ENCODE measurements at regions not wholly inside any gene's neighbourhood (a gene's known extent, or its start where the extent isn't known, plus 50 kb on each side); places are given as distances from the start of the nearest gene placed in this dataset.

DNA sequence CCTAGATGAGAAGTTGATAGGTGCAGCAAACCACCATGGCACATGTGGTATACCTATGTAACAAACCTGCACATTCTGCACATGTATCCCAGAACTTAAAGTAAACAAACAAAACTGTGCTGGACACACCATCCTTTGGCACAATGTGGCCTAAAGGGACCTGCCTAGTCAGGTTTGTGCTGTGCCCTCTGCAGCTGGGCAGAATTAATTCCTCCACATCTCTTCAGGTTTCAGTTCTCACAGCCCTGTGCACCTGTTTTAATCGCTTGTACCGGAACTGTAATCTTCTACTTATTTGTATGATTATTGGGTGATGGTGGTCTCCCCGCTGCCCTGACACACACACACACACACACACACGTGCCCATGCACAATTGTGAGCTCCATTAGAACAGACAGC, 252.7 kb downstream of the ACTR3B start:
- Histone ChIP-seq H3K9me3 (ENCODE audit: control insufficient read depth in 4 of 4, low read length in 3 of 4) (no peaks in the 10 kb centered on the region), H3K36me3 (ENCODE audit: control insufficient read depth in 4 of 4, insufficient read depth in 3 of 4, low read depth in 1 of 4, low read length in 3 of 4) (no peaks in the 10 kb centered on the region), H3K27me3 (ENCODE audit: control insufficient read depth in 4 of 4, insufficient read depth in 4 of 4, low read length in 3 of 4) (no peaks in the 10 kb centered on the region), H3K9ac (ENCODE audit: low read depth in 1 of 2, low read length in 2 of 2) (no peak overlapping the region), H3K4me3 (ENCODE audit: low read depth in 1 of 3, low read length in 3 of 3) (no peak overlapping the region), H3K4me1 (ENCODE audit: control insufficient read depth in 4 of 4, insufficient read depth in 4 of 4, low read length in 3 of 4) (no peaks in the 10 kb centered on the region), H3K27ac (ENCODE audit: low read depth in 1 of 2, low read length in 2 of 2) (no peak overlapping the region)
- TF ChIP-seq RAD21 (IDR thresholded peaks at IDR 0.05) (no peak), EGR1 (IDR thresholded peaks at IDR 0.05; ENCODE audit: low read depth in 2 of 2) (no peak), JUND (IDR thresholded peaks at IDR 0.05) (no peak), YY1 (IDR thresholded peaks at IDR 0.05) (no peak), RXRA (IDR thresholded peaks at IDR 0.05) (no peak), HNF4G (IDR thresholded peaks at IDR 0.05) (no peak), TAF1 (conservative IDR thresholded peaks at IDR 0.05) (no peak), FOXA2 (IDR thresholded peaks at IDR 0.05) (no peak), FOXA1 (IDR thresholded peaks at IDR 0.05) (no peak), HNF4A (conservative IDR thresholded peaks at IDR 0.05) (no peak)
- TF ChIP-seq, protein P1, sequence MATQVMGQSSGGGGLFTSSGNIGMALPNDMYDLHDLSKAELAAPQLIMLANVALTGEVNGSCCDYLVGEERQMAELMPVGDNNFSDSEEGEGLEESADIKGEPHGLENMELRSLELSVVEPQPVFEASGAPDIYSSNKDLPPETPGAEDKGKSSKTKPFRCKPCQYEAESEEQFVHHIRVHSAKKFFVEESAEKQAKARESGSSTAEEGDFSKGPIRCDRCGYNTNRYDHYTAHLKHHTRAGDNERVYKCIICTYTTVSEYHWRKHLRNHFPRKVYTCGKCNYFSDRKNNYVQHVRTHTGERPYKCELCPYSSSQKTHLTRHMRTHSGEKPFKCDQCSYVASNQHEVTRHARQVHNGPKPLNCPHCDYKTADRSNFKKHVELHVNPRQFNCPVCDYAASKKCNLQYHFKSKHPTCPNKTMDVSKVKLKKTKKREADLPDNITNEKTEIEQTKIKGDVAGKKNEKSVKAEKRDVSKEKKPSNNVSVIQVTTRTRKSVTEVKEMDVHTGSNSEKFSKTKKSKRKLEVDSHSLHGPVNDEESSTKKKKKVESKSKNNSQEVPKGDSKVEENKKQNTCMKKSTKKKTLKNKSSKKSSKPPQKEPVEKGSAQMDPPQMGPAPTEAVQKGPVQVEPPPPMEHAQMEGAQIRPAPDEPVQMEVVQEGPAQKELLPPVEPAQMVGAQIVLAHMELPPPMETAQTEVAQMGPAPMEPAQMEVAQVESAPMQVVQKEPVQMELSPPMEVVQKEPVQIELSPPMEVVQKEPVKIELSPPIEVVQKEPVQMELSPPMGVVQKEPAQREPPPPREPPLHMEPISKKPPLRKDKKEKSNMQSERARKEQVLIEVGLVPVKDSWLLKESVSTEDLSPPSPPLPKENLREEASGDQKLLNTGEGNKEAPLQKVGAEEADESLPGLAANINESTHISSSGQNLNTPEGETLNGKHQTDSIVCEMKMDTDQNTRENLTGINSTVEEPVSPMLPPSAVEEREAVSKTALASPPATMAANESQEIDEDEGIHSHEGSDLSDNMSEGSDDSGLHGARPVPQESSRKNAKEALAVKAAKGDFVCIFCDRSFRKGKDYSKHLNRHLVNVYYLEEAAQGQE (IDR thresholded peaks at IDR 0.05), result no peak
- TF ChIP-seq, protein P2, sequence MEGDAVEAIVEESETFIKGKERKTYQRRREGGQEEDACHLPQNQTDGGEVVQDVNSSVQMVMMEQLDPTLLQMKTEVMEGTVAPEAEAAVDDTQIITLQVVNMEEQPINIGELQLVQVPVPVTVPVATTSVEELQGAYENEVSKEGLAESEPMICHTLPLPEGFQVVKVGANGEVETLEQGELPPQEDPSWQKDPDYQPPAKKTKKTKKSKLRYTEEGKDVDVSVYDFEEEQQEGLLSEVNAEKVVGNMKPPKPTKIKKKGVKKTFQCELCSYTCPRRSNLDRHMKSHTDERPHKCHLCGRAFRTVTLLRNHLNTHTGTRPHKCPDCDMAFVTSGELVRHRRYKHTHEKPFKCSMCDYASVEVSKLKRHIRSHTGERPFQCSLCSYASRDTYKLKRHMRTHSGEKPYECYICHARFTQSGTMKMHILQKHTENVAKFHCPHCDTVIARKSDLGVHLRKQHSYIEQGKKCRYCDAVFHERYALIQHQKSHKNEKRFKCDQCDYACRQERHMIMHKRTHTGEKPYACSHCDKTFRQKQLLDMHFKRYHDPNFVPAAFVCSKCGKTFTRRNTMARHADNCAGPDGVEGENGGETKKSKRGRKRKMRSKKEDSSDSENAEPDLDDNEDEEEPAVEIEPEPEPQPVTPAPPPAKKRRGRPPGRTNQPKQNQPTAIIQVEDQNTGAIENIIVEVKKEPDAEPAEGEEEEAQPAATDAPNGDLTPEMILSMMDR (IDR thresholded peaks at IDR 0.05; ENCODE audit: low read depth, low read length, missing input control), result no peak
- TF ChIP-seq, protein P3, sequence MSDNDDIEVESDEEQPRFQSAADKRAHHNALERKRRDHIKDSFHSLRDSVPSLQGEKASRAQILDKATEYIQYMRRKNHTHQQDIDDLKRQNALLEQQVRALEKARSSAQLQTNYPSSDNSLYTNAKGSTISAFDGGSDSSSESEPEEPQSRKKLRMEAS (IDR thresholded peaks at IDR 0.05), result no peak
- TF ChIP-seq, protein P4, sequence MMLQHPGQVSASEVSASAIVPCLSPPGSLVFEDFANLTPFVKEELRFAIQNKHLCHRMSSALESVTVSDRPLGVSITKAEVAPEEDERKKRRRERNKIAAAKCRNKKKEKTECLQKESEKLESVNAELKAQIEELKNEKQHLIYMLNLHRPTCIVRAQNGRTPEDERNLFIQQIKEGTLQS (IDR thresholded peaks at IDR 0.05), result no peak
- TF ChIP-seq, protein P5, sequence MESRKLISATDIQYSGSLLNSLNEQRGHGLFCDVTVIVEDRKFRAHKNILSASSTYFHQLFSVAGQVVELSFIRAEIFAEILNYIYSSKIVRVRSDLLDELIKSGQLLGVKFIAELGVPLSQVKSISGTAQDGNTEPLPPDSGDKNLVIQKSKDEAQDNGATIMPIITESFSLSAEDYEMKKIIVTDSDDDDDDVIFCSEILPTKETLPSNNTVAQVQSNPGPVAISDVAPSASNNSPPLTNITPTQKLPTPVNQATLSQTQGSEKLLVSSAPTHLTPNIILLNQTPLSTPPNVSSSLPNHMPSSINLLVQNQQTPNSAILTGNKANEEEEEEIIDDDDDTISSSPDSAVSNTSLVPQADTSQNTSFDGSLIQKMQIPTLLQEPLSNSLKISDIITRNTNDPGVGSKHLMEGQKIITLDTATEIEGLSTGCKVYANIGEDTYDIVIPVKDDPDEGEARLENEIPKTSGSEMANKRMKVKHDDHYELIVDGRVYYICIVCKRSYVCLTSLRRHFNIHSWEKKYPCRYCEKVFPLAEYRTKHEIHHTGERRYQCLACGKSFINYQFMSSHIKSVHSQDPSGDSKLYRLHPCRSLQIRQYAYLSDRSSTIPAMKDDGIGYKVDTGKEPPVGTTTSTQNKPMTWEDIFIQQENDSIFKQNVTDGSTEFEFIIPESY (IDR thresholded peaks at IDR 0.05), result no peak
- WGBS, result 84% methylated on average over 4 of the region's 4 CpGs
- DNase-seq (ENCODE audit: low spot score), result no peak

DNA sequence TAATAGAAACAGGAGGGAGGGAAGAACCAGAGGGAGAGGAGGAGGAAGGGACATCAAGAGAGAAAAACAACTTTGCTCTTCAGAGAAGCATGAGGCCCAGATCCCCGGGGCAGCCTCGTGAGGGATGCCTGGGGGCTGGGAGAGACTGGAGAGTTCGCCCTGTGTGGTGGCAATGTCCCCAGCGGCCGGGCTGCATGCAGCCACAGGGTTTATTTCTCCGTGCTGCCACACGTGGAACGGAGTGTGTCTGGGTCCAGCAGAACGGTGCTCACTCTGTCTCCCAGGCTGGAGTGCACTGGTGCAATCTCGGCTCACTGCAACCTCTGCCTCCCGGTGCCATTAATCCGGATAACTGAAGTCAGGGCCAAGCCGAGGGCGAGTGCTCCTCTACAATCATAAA, 257.7 kb downstream of the ACTR3B start:
- Histone ChIP-seq H3K4me3 (ENCODE audit: low read depth in 1 of 3, low read length in 3 of 3) (no peak overlapping the region), H3K27ac (ENCODE audit: low read depth in 1 of 2, low read length in 2 of 2) (no peak overlapping the region), H3K9ac (ENCODE audit: low read depth in 1 of 2, low read length in 2 of 2) (no peak overlapping the region), H3K4me1 (ENCODE audit: control insufficient read depth in 4 of 4, insufficient read depth in 4 of 4, low read length in 3 of 4) (no peaks in the 10 kb centered on the region), H3K9me3 (ENCODE audit: control insufficient read depth in 4 of 4, low read length in 3 of 4) (no peaks in the 10 kb centered on the region), H3K36me3 (ENCODE audit: control insufficient read depth in 4 of 4, insufficient read depth in 3 of 4, low read depth in 1 of 4, low read length in 3 of 4) (no peaks in the 10 kb centered on the region), H3K27me3 (ENCODE audit: control insufficient read depth in 4 of 4, insufficient read depth in 4 of 4, low read length in 3 of 4) (no peaks in the 10 kb centered on the region)
- TF ChIP-seq SP1 (IDR thresholded peaks at IDR 0.05) (no peak), HNF4G (IDR thresholded peaks at IDR 0.05) (no peak), FOXA1 (IDR thresholded peaks at IDR 0.05) (no peak)
- DNase-seq (ENCODE audit: low spot score), result no peak
- 77% methylated on average over 14 of the region's 14 CpGs for WGBS

Data from liver (tissue), 8 donors.